COR-L47 (cell line): ENCODE measurements at regions not wholly inside any gene's neighbourhood (a gene's known extent, or its start where the extent isn't known, plus 50 kb on each side); places are given as distances from the start of the nearest gene placed in this dataset.

Source experiments
- DNase-seq: peaks from one replicate; lab custom pipeline; 2025; lab: John Stamatoyannopoulos, UW

DNA sequence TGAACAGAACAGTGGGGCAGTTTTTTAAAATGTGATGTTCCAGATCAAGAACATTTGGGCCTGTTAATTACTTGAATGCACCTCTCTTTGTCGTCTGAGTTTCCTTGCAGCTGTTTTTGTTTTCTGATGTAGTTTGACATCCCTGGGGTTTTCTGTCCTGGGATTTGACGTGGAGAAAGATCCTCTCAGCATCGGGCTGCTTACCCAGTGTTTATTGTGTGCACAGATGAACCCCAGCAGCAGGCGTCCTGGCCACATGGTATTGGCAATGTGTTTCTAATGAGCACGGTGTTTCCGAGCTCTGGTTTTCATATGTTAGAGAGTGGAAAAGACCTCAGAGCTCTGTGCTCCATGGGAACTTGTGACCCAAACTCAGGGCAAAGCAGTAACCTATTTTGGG, 191.1 kb upstream of the IRX3 start:
- DNase-seq = no peak

DNA sequence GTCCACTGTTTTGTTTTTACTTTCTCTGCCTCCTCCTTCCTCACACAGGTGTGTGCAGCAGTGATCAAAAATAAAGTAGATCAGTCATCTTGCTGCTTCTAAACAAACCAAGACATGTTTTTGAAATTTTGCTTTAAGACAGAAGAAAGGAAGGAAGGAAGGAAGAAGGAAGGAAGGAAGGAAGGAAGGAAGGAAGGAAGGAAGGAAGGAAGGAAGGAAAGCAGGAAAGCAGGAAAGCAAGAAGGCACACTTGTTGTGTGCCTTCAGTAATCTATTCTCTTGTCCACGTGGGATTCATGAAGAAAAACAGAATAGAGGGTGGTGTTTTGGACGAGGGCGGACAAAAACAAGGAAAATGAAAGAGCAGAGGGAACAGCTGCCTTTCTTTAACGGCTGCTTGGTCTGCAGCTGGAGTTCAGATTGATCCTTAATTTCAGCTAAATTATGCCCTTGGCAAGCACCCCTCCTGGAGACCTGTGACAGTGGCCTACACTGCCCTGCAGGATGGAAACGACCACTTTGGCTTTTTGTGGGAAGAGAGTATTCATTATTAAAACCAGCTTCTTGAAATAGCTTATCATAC, 188.5 kb upstream of the IRX3 start:
- DNase-seq = no peak

DNA sequence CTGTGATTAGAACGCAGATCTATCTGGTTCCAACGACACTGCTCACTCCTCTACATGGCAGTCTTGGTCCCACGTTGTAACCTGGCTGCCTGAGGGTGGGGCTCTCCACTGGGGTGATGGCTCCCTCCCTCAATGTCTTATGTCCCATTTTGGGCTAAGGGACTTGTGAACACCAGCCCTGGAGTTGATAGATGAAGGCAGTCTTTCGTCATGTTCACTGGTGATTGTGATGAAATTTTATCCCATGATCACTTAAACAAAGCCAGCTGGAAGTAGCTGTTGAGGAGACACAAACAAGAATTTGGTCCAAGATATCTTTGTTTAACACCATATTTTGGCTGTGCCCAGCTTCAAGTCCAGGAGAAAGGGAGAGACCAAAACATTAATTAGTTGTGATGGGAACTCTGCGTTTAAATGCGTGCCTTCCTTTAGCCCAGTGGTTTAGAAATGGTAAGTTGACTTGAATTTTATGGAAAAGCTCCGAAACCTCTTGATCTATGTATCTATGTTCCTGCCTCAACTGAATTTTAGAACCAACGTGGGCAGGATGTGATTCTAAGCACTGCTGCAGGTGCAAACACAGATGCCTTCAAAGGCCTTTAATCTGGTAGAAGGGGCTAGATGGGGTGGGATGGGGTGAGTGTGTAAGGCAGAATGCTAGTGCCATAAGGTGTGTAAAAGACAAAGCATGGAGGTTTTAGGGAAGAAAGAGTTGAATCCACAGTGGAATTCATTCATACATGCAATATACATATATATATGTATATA, 186.8 kb upstream of the IRX3 start:
- peak; percentile 5 for DNase-seq

DNA sequence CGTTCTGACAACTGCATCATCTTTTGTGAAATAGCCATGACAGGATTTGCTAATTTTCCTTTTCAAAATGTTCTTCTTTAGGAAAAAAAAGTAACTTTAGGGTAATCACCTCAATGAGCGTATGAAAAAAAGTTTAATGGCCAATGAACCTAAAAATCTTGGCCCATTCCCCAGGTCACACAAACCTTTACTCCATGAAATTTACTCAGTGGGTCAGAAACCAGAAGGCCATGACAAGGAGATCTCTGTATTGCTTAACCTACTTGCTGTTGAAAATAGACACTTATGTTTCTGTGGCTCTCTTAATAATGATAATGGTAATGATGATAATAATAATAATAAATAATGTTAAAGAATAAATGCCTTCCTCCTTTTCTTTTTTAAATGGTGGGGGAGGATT, 180.8 kb upstream of the IRX3 start:
- no peak for DNase-seq

DNA sequence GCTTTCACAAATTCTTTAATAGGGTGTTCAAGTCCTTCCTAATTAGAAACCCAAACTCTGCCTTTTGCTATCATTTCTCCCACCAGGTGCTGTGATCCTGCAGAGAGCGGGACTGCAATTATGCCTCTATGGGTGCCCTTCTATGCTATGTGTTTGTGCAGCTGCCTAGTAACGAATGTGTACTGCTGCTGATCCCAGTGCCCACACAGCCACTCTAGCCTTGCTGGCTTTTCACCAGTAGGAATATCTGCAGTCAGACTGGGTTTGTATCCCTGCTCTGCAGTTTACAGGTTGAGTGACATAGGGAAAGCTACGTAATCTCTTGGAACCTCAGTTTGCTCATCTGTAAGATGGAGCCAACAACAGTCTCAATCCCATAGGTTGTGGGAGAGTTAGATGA, 179.6 kb upstream of the IRX3 start:
- DNase-seq = peak; percentile 89

DNA sequence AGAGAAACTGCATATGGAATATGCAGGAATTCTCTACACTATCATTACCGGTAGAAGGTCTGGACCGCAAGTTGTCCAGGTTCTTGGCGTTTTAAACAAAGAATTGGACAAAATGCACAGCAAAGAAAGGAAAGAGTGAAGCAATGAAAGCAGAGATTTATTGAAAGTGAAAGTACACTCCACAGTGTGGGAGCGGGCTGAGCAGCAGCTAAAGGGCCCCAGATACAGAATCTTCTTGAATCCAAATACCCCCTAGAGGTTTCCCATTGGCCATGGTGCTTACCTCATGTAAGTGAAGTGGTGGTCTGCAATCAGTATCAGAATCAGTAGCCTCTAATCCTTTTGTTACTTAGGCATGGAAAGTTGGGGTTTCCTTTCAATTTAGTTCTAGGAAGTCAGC, 178.5 kb upstream of the IRX3 start:
- DNase-seq = no peak

DNA sequence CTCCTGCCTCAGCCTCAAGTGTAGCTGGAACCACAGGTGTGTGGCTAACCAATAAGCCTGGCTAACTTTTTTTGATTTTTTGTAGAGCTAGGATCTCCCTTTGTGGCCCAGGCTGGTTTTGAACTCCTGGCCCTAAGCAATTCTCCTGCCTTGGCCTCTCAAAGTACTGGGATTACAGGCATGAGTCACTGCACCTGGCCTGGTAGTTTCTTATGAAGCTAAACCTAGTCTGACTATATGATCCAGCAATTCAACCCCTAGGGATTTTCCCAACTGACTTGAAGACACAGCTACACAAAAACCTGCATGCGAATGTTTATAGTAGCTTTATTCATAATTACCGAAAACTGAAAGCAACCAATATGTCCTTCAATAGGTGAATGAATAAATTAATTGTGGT, 176.2 kb upstream of the IRX3 start:
- DNase-seq = no peak

DNA sequence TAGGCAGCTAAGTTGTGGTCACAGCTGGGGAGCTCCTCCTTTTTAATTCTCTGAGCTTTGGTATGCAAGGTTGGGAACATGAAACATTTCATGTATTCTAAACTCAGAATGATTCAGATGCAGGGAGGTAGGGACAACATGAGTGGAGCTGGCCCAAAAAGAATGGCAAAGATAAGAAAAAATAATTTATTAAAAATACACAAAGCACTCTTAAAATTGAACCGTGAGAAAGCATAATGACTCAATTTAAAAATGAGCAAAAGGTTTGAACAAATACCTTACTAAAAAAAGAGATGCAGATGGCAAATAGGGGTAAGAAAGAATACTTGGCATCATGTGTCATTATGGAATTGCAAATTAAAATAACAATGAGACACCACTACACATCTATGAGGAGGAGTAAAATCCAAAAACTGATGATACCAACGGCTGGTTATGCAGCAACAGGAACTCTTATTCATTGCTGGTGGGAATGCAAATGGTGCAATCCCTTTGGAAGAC, 175.6 kb upstream of the IRX3 start:
- no peak for DNase-seq

DNA sequence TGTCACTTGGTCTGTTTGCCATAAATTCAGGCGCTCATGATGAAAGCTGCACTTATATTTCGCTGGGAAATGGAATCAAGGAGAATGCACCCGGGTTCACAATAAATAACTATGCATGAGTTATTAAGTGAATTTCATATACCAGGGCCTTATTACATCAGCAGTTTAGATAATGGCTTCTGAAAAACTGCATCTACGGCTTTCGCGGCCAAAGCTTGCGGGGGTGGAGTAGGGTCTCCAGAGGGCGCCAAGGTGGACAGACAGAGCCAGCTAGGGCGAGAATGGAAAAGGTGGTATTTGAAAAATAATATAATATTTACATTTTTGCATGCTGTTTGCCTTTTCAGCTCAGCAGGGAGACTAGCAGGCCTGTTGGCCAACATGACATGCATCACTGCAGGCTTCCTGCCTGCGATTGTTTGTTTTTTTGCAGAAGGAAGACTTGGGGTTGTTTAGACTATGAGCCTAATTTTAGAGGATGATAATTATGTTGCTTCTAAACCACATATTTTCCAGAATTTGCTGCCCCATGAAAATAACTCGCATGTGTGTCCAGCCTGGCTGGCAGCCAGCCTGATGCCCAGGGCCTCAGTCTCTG, 173.8 kb upstream of the IRX3 start:
- peak; percentile 66 for DNase-seq

DNA sequence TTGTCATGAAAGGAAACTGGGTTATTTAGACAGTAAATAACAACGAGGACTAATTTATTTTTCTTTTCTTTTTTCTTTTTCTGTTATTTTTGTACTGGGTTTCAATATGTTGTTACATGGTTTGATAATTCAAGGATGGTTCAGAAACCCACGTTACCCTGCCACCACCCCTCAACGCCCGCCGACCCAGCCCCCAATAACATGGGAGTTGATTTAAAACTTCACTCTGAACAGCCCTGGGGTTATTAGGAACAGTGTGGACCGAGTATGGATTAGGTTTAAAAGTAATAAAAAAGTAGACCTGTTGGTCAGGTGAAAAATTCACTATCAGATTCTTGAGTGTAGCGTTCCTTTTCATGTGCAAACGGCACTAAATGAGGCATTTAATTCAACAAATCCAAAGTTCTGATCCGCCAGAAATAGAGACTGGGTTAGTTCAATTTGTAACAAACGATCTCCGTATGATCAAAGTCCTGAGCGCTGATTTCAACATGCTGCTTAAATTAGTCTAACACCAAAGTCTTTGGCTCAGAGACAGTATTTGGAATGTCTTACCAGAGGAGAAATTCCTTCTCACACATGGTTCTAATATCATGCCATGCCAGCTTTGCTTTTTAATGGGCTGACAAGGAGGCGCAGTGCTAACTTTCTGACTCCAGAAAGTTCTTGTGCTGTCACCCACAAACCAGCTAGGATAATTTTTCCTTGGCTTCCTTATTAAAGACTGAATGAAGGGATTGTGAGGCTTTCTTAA, 173.1 kb upstream of the IRX3 start:
- DNase-seq = no peak

DNA sequence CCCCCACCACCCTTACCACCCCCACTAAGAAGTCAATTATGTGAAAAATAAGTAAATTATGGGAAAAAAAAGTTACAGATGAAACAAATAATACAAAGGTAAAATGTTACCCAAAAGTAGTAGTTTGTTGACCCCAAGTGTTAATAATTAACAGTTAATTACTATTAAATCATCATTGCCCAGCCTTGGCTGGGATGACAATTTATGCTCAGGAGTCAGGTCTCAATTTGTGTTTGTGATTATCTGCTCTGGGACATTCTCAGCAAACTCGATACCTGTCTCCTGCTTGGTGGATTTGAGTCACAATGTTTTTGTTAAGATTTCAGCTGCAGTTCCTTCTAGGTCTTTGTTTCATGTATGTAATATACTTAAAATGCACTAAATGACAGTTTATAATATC, 172.3 kb upstream of the IRX3 start:
- no peak for DNase-seq

DNA sequence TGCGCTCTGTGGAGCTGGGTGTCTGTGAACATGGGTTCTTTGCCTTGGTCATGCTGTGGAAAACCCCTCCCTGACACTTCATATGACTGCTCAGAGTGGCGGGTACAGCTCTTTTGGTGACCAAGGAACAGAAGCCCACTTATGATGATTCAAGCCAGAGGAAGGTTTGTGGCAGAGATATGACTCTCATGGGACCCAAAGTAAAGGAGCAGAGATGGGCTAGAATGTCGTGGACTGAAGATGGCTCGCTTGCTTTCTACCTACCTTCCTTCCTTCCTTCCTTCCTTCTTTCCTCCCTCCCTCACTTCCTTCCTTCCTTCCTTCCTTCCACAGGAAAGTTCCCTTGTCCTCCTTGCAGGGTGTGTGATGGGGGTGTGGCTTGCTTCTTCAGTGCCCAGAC, 169.7 kb upstream of the IRX3 start:
- DNase-seq = no peak

DNA sequence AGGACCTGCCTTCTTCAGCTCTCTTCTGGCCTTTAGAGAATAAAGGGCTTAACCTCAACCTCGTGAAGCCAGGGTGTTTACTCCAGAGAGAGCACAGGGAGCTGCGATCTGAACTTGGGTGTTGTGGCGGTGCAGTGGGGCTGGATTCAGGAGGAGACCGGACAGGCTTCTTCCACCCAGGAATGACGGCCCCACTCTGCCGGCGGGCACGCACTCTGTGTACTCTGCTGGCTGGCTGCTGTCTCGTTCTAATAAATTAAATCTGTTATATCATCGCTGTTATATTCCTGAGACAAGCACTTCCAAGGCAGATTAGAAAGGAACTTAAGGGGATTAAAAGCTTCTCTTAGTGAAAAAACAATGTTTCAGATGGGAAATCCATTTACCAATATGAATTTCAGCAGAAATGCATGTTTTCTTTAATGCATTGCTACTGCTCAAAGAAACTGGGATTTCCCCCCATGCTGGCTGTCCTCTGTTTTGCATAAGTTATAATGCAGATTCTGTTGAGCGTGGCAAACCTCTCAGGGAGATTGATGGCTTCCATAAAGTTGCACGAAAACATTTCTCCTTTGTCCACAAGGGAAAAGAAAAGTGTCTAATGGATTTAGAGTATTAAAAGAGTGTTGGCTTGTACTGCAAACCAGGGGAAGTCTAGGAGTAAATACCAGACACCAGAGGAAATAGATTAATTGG, 168.6 kb upstream of the IRX3 start:
- DNase-seq = no peak

DNA sequence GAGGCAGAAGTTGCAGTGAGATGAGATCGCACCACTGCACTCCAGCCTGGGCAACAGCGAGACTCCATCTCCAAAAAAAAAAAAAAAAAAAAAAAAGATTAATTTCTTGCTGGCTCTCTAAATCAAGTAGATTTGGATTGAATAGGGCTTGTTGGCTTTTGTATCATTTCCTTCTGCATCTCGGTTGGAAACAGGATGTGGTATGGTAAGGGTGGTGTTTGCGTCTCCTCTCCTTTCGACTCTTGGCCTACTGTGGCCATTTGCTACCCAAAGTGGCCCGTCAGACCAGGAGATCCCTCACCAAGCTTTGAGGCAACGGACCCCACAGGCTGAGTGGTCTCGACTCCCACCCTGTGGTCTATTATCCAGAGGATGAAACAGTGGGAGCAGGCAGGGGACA, 168.0 kb upstream of the IRX3 start:
- DNase-seq = no peak

DNA sequence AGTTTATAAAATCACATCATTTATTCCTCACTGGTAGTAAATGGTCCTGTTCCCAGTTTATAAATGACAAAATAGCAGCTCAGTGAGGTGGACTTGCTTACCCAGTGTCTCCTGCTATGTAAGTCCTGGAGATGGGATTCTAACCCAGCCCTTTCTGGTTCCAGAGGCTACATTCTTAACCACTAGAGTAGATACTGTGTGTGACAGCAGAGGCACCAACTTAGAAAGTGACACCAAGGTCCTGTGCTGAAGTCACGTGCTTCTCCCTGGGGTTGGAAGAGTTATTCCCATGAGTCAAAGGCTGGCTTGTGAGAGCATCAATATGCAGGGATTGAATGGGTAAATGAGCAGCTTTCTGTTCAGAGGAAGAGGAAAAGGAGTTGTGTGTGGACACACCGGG, 167.3 kb upstream of the IRX3 start:
- DNase-seq = no peak

DNA sequence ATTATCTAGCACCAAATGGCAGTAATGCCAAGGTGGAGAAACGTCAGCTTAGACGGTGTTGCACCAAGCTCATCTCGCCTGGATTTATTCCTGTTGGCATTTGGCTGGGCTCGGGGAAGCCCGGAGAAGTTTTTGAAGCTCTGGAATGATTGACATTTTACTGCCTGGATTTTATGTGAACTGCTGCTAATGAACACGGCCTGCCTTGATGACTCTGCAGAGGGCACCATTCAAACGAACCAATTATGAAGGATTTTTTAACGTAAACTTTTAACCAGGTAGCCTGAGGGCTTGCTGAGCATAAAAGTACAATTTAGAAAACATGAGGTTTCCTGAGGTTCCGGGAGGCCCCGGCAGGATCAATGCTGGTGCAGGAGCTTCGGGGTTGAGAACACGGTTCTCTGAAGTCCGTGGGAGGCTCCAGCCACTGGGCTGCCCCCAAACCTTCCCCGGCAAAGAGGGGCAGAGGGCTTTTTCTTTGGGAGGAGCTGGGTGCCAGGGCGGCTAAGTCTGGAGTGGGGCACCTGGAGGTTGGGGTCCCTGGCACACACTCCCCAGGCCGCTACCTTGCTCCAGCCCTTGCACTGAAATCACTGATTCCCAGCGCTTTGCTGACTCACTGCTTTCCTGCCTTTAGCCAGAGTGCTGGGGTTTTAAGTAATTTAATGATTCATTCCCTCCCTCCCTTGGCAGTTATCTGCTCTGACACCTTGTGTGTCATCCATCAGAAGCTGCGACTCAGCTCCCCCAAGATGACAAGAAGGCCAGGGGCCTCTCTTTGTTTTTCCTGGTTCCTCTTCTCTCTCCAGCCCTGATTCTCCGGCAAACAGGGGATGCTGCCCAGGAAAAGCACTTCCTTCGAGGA, 161.2 kb upstream of the IRX3 start:
- no peak for DNase-seq

DNA sequence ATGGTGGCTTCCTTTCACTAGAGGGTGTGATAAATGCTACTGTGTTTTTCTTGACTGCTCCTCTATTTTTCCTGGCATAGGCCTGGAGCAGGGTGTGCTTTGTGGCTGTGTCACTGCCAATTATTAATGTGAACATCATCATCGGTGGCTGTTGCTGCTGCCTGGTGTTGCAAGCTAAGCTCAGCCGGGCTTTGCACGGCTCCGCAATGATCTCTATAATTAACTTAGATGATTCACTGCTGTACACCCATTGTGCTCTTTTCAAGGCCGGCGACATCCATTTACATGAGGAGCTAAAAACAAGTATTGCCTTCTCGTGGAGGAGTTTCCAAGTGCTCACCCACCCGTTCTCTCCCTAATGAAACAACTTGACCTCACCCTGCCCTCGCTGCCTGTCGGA, 160.1 kb upstream of the IRX3 start:
- no peak for DNase-seq

DNA sequence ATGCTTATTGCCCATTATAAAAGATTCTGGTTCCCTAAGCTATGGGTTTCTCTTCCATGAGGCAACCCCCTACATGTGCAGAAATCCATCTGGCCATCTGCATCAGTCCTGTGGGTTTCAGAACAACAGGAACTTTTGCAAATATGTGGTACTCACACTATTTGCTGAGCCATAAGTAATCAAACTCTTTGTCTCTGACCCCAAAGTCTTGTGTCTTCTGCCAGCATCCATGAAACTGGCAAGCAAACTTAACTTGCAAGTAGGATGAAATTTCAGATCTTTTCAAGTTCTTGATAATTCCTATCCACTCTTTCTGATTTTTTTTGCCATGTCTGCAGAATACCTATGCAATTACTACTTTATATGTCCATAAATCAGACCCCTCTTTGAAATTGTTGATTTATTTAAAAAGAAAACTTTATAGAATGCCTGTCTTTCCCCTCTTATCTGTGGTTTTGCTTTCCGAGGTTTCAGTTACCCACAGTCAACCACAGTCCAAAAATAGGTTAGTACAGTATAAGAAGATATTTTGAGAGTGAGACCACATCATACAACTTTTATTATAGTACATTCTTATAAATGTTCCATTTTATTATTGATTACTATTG, 158.4 kb upstream of the IRX3 start:
- no peak for DNase-seq

DNA sequence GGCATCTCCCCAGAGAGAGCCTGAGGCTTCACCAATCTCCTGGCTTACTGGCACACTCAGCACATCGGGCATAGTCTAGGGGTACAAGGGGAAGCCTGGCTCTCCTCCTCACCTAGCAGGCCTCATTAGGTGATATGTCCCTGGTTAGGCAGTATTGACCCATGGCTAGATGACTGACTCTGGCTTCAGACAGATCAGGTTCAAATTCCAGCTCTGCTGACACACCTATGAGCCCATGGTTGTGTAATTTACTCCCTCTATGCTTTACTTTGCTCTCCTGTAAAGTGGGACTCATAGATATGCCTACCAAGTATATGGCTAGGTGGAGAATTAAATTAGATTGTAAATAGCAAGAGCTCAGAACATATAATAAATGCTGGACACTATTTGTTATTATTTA, 157.3 kb upstream of the IRX3 start:
- no peak for DNase-seq

DNA sequence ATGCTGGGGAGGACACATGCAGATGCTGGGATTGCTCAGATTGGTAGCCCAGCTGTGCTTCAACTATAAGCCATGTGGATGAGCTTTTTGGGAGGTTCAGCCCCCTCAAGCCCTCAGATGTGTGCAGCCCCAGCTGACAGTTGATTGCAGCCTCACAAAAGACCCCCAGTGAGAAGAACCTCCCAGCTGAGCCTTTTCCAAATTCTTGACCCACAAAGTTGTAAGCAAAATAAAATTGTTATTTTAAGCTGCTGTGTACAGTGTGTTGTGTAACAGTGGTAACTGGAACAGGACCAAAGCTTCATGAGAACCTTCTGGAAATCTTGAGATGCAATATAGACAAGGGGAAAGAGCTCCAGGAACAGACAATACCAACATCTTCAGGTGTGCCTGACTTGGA, 156.8 kb upstream of the IRX3 start:
- no peak for DNase-seq

DNA sequence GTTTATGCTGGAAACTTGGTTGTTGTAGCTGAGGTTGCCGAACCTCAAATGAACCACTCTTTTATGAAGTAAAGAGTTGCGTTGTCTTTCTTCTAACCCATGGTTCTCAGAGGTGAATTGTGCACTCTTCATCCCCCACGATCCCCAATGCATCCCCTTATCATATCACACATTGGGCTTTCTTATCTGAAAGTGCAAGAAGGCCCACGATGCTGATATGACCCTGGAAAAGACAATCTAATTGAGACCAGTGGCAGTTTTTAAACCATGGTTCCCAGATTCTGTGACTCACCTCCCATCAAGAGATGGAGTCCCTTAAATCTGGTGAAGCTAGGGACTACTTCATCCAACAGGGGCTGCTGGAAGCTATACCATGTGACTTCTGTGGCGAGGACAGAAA, 156.3 kb upstream of the IRX3 start:
- no peak for DNase-seq
